LNCaP clone FGC (cell line): ENCODE measurements at regions not wholly inside any gene's neighbourhood (a gene's known extent, or its start where the extent isn't known, plus 50 kb on each side); places are given as distances from the start of the nearest gene placed in this dataset.
"Not testable (repeated sequence)": the region's sequence is repeated elsewhere in the genome, so short reads cannot be mapped to it uniquely, and the experiment has no call there.

ENCODE experiments used
- DNase-seq: peaks from one replicate; pipeline ENCODE4 v3.0.0-alpha.2; 2011; ENCODE audit warnings: low read depth
- H3K4me3 ChIP-seq: 2 replicates; pipeline ENCODE4 v1.5.1; 2011; ENCODE audit warnings: mild to moderate bottlenecking, low read depth, low read length, control low read depth
- TF ChIP-seq, protein P1 (sequence below): IDR thresholded peaks from 2 replicates; pipeline ENCODE4 v1.5.1; 2012; ENCODE audit warnings: mild to moderate bottlenecking; ENCODE audit not compliant: control insufficient read depth, insufficient read depth; ENCODE audit errors: extremely low read depth

DNA sequence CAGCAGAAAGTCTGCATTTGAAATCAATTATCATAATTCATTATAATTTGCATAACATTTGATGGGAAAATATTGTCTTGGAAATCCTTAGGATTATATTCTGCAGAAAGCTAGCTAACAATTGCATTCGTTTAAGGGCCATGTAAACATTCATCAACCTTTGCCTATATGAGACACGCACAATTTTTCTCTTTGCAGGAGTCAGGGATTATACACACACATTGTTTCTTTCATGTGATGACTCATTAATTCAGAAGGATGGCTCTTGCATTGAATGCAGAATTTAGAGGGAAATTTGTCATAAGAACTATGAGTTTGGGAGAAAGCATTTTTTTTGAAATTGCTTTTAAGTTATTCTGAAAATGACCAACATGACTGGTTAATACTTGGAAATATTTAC is 844.7 kb downstream of the DIPK2A start:
- DNase-seq, result no peak
- TF ChIP-seq, protein P1, sequence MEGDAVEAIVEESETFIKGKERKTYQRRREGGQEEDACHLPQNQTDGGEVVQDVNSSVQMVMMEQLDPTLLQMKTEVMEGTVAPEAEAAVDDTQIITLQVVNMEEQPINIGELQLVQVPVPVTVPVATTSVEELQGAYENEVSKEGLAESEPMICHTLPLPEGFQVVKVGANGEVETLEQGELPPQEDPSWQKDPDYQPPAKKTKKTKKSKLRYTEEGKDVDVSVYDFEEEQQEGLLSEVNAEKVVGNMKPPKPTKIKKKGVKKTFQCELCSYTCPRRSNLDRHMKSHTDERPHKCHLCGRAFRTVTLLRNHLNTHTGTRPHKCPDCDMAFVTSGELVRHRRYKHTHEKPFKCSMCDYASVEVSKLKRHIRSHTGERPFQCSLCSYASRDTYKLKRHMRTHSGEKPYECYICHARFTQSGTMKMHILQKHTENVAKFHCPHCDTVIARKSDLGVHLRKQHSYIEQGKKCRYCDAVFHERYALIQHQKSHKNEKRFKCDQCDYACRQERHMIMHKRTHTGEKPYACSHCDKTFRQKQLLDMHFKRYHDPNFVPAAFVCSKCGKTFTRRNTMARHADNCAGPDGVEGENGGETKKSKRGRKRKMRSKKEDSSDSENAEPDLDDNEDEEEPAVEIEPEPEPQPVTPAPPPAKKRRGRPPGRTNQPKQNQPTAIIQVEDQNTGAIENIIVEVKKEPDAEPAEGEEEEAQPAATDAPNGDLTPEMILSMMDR, result no peak
- H3K4me3 ChIP-seq, result no peak overlapping the region

GRCh38 chr3:144818973-144819372 is 847.4 kb downstream of the DIPK2A start:
- TF ChIP-seq, protein P1, result no peak
- no peak overlapping the region for H3K4me3 ChIP-seq
- DNase-seq, result no peak

GRCh38 chr3:144820232-144820631 is 848.6 kb downstream of the DIPK2A start:
- not testable (repeated sequence) for H3K4me3 ChIP-seq, DNase-seq

DNA sequence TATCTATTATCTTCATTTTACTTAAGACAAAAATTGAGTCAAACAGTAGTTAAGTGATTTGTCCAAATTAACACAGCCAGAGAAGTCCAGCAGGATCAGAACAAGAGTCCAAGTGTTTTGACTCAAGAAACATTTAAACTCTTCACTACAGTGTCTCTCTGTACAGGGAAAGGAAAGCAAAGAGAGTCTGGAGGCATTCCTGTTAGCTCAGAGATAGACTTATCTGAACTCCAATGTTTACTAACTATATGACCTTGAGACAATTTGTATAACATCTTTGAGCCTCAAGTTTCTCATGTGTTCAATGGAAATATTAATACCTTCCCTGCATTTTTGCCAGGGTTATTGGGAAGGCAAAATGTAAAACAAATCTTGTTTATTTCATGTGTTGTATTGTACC is 849.1 kb downstream of the DIPK2A start:
- no peak for DNase-seq
- no peak overlapping the region for H3K4me3 ChIP-seq
- TF ChIP-seq, protein P1, result no peak

- DNase-seq, result no peak
- no peak overlapping the region for H3K4me3 ChIP-seq
- TF ChIP-seq, protein P1, result no peak
These were observed 850.0 kb downstream of the DIPK2A start for GRCh38 chr3:144821583-144821982.

DNA sequence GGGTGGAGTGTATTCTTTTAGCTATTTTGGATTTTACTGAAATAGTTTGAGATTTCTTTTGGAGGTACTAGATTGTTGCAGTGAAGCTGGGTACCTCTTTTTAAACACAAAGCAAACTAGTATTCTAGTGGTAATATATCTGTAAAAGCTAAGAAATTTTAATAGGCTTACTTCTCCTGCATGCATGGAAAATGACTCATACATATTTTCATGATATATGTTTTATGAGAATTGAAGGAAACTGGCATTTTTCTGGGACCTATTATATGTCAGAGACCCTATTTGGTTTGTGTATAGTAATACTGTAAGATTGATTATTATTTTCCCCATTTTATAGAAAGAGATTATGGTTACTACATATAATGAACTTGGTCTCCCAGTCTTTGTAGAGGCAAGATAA is 851.0 kb downstream of the DIPK2A start:
- DNase-seq, result no peak
- TF ChIP-seq, protein P1, result no peak
- no peak overlapping the region for H3K4me3 ChIP-seq

- H3K4me3 ChIP-seq, result no peak overlapping the region
- TF ChIP-seq, protein P1, result no peak
- no peak for DNase-seq
These were observed 860.5 kb downstream of the DIPK2A start for GRCh38 chr3:144831955-144832716.
